ENCODE measurements at regions not wholly inside any gene's neighbourhood (a gene's known extent, or its start where the extent isn't known, plus 50 kb on each side); places are given as distances from the start of the nearest gene placed in this dataset.

DNA sequence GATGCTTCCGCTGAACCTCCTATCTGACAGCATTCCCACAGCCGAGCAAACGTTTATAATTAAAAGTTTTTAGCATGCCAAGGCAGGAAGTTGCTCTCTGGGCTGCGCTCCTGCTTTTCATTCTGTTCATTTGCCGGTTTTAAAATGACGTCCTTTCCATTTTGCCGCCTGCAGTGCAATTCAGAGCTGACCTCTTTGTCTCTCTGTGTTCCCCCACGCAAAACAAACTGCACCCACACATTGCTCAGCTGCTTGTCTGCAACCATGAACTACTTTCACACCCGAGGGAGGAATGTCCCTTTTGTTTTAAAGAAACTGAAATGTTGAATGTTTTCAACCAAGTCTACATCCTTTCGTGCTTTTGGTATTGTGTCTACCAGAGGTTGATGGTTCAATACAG is 416.5 kb downstream of the EFNB2 start:
- no peak for DNase-seq

- no peak for DNase-seq
These were observed 417.4 kb downstream of the EFNB2 start for GRCh38 chr13:106118050-106118449.

DNA sequence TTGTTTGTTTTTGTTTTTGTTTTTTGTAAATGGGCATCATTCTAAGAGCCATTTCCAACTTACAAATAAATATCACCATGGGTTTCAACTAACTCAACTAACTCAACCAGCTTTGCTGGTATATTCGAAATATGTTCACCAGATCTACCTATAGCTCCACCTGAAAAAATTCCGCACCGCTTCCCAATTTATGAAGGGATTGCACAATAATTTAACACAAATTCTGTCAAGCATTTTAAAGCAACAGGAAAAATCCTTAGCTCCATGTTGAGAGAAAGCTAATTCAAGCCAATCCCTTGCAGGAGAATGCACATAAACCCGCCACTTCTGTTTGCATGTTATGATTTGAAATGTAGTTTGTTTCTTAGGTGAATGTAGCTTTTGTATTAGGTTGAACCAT is 417.8 kb downstream of the EFNB2 start:
- no peak for DNase-seq

- DNase-seq, result no peak
These were observed 418.4 kb downstream of the EFNB2 start for GRCh38 chr13:106117035-106117434.

GRCh38 chr13:106115081-106115480 is 420.4 kb downstream of the EFNB2 start:
- DNase-seq, result no peak

DNA sequence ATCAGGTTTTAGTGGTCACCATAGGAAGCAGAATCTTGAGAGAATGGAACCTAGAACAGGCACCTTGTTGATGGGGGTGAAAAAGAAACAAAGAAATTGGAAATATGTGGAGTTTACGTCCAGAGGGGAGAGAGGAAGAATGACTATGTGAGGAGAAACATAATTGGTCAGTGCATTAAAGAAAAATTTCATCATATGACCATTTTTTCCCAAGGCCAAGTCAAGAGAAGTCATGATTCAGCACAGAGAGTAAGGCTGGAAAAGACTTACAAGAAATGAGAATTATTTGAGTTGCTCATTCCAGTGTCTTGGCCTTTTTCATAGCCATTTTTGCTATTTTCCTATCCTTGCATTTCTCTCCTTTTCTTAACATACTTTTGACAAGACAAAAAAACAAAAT is 421.7 kb downstream of the EFNB2 start:
- no peak for DNase-seq

- no peak for DNase-seq
These were observed 423.3 kb downstream of the EFNB2 start for GRCh38 chr13:106112191-106112590.

- no peak for DNase-seq
These were observed 425.1 kb downstream of the EFNB2 start for GRCh38 chr13:106110241-106110855.

GRCh38 chr13:106109391-106109791 is 426.1 kb downstream of the EFNB2 start:
- no peak for DNase-seq

DNA sequence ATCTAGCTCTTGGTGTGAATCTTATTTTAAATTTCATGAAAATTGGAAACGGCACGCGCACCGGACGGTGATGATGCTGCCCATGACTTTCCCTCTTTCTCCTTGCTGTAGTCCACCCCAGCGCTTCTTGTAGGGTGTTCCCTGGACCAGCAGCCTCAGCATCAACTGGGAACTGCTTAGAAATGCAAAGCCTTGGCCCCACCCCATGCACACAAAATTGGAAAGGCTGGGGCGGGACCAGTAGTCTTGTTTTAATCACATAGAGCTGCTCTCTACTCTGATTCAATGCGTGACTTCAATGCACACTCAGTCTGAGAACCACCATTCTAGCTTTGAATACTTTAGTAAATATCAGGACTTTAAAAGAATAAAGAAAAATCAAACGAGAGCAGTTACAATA is 427.1 kb downstream of the EFNB2 start:
- DNase-seq, result no peak

- no peak for DNase-seq
These were observed 428.4 kb downstream of the EFNB2 start for GRCh38 chr13:106107061-106107460.

GRCh38 chr13:106105153-106105552 is 430.3 kb downstream of the EFNB2 start:
- no peak for DNase-seq

GRCh38 chr13:106104281-106104901 is 431.1 kb downstream of the EFNB2 start:
- no peak for DNase-seq

DNA sequence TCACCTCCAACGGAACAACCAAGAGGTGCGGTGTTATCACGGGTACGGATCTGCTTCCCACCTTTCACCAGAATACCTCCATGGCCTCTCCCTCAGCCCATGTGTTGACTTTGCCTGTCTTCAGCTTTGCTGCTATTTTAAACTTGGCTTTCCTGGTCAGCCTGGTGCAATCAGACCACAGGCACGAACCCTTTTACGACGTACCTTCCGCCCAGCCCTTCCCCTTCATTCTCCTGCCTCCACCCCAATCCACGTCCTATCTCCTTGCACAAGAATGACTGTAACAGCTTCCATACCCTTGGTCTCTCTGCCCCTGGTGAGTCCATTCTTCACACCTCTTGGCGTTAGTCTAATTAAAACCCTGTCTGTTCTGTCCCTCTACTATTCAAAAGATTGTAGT is 431.7 kb downstream of the EFNB2 start:
- DNase-seq, result no peak

- no peak for DNase-seq
These were observed 432.7 kb downstream of the EFNB2 start for GRCh38 chr13:106102786-106103185.

GRCh38 chr13:106101201-106101600 is 434.3 kb downstream of the EFNB2 start:
- no peak for DNase-seq

- no peak for DNase-seq
These were observed 435.1 kb downstream of the EFNB2 start for GRCh38 chr13:106100171-106100919.

GRCh38 chr13:106099765-106100164 is 435.7 kb downstream of the EFNB2 start:
- no peak for DNase-seq

- DNase-seq, result no peak
These were observed 436.7 kb downstream of the EFNB2 start for GRCh38 chr13:106098778-106099177.

- DNase-seq, result no peak
These were observed 438.8 kb downstream of the EFNB2 start for GRCh38 chr13:106096661-106097092.

DNA sequence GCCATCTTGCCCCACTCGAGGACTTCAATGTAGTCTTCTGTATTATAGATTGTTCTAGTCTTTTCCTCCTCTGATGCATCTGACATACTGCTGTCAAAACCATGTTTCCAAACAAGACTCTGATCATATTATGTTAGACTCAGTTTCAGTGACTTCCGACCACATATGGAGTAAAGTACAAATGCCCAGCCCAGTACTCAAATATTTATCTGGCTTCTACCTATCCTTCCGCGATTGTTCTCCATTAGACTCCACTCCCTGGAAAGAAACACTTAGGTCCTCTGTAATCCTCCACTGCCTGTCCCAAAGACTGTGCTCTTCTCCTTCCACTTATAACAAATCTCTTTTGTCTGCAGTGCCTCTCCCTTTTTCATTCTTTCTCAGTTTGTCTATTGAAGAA is 439.5 kb downstream of the EFNB2 start:
- DNase-seq, result no peak

GRCh38 chr13:106095406-106095805 is 440.1 kb downstream of the EFNB2 start:
- DNase-seq, result no peak

- DNase-seq, result no peak
These were observed 445.5 kb downstream of the EFNB2 start for GRCh38 chr13:106090001-106090400.

DNA sequence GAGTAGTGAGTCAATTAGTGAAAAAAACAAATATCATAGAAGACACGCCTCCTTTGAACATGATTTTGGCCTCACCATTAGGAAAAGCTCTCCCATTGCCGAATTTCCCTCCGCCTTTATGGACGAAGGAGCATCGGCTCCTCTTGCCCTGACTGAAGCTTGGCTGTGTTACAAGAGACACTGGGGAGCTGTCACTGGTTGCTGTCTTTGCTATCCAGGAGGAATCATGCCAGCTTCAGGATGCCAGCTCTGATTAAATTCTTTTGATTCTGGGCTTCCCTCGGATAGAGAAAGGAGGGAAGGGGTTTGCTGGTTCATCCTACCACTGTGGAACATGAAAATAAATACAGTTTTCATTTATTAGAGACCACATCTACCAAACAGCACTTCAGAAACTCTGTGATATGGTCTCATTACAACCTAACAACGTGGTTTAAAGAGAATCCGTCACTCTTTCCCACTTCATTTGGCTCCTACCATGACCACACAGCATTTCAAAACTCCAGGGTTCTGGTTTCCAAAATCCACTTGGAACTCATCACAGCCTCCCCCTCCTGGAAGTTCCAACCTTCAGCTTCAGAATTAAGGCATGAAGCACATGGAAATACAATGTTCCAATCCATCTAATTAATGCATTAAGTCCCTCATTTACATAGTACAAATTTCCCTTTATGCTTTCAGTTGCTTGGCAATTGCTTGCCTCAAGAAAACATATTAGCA is 446.0 kb downstream of the EFNB2 start:
- no peak for DNase-seq
